Cardiac septum (tissue), 1 donor: ENCODE measurements at regions not wholly inside any gene's neighbourhood (a gene's known extent, or its start where the extent isn't known, plus 50 kb on each side); places are given as distances from the start of the nearest gene placed in this dataset.

Experiments
- DNase-seq: peaks from one replicate; pipeline ENCODE4 v3.0.0-alpha.2; 2020; ENCODE audit warnings: low spot score
- intact Hi-C: fragments of 100-400 bp; cut with DNase I; formaldehyde crosslinking; loops from one replicate; pipeline ENCODE4 v1.14.0; 2022
- donor health status: DM: no; HTN: no; CAD: no.

- intact Hi-C loops = no loop called here
- DNase-seq = no peak
These were observed 70.1 kb upstream of the LGALSL start for GRCh38 chr2:64383881-64384280.

GRCh38 chr2:64386676-64387075, 67.3 kb upstream of the LGALSL start:
- intact Hi-C loops = no loop called here
- no peak for DNase-seq

GRCh38 chr2:64390586-64390985, 63.4 kb upstream of the LGALSL start:
- no peak for DNase-seq
- intact Hi-C loops = no loop called here

- intact Hi-C loops = no loop called here
- DNase-seq = no peak
These were observed 62.5 kb upstream of the LGALSL start for GRCh38 chr2:64391424-64391823.

- no peak for DNase-seq
- intact Hi-C loops = no loop called here
These were observed 62.0 kb upstream of the LGALSL start for GRCh38 chr2:64391940-64392339.

GRCh38 chr2:64392529-64392928, 61.4 kb upstream of the LGALSL start:
- DNase-seq = no peak
- intact Hi-C loops = no loop called here

- DNase-seq = no peak
- intact Hi-C loops = no loop called here
These were observed 60.5 kb upstream of the LGALSL start for GRCh38 chr2:64393383-64394010.

GRCh38 chr2:64394153-64394552, 59.8 kb upstream of the LGALSL start:
- no peak for DNase-seq
- intact Hi-C loops = no loop called here

GRCh38 chr2:64396001-64396400, 58.0 kb upstream of the LGALSL start:
- DNase-seq = no peak
- intact Hi-C loops = no loop called here

- intact Hi-C loops = no loop called here
- no peak for DNase-seq
These were observed 57.4 kb upstream of the LGALSL start for GRCh38 chr2:64396551-64396950.

- intact Hi-C loops = no loop called here
These were observed 55.3 kb upstream of the LGALSL start for GRCh38 chr2:64398516-64399129.

GRCh38 chr2:64399521-64399920, 54.4 kb upstream of the LGALSL start:
- intact Hi-C loops = no loop called here
- DNase-seq = no peak

More at GRCh38 chr2:64398516-64399129, 55.3 kb upstream of the LGALSL start:
- DNase-seq = no peak

GRCh38 chr2:64400105-64400728, 53.7 kb upstream of the LGALSL start:
- no peak for DNase-seq
- intact Hi-C loops = no loop called here

- no peak for DNase-seq
- intact Hi-C loops = no loop called here
These were observed 53.0 kb upstream of the LGALSL start for GRCh38 chr2:64400733-64401528.

GRCh38 chr2:64401529-64401880, 52.5 kb upstream of the LGALSL start:
- intact Hi-C loops = no loop called here
- no peak for DNase-seq

- intact Hi-C loops = no loop called here
- DNase-seq = no peak
These were observed 51.1 kb upstream of the LGALSL start for GRCh38 chr2:64402876-64403275.

- DNase-seq = no peak
- intact Hi-C loops = no loop called here
These were observed 50.5 kb upstream of the LGALSL start for GRCh38 chr2:64403426-64403825.

GRCh38 chr2:64404002-64404731, 49.8 kb upstream of the LGALSL start:
- DNase-seq = peak; percentile 91
- intact Hi-C loops = loop anchor here (1.0 to 2.0 kb wide), 2 partner anchors 49 to 75 kb away; no protein-coding TSS in a partner anchor
